GM19395 (cell line): ENCODE measurements at regions not wholly inside any gene's neighbourhood (a gene's known extent, or its start where the extent isn't known, plus 50 kb on each side); places are given as distances from the start of the nearest gene placed in this dataset.

Experiments
- ATAC-seq: cut with Tn5 transposase; IDR thresholded peaks from one replicate; pipeline ENCODE4 v1.9.1; 2021; ENCODE audit warnings: mild to moderate bottlenecking, moderate library complexity; ENCODE audit not compliant: unreplicated experiment

DNA sequence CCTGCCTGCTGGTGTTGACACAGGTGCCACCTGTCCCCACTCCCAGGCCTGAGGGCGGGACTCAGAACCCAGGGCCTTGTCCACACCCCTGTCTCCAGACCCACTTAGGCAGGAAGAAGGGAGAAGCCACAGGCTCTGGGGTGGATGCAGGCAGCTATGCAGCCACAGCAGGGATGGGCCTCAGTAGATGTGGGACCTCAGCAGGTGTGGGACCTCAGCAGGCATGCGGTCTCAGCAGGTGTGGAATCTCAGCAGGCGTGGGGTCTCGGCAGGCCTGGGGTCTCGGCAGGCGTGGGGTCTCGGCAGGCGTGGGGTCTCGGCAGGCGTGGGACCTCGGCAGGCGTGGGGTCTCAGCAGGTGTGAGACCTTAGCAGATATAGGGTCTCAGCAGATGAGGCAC lies 118.0 kb upstream of the PITRM1 start:
- ATAC-seq = no peak

DNA sequence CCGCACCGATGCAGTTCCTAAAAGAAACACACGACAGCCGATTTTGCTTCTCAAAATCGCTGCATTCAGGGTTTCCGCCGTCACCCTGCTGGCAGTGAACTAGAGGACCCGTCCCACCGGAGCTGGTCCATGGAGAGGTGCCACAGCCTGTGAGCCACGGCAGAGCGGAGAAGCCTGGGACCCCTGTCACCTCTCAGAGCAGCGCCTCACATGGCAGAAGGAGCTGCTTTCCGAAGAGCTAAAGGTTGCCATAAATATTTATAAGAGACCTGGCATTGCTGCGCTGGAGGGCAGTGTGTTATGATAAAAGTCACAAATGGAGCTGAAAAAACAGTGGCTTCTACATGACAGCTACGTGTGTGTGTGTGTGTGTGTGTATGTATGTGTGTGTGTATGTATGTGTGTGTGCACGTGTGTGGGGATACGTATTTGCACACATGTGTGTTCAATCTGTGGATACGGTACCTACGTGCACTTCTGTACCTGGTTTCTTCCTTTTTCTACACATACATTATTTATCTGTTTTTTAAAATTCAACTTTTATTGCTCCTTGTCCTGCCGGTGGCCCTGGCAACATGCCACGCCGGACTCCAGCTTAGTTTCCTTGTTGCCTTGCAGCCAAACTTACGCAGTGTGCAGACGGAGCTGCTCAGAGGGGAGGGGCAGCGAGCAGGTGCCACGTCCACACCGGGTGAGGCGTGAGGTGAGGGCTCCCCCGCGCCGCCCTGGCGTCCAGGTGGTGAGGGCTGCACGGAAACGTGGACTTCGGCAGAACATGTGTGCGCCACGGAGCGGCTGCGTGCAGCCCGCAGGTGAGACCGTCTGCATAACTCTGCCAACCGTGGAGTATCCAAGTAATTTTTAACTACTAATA lies 115.2 kb upstream of the PITRM1 start:
- no peak for ATAC-seq

DNA sequence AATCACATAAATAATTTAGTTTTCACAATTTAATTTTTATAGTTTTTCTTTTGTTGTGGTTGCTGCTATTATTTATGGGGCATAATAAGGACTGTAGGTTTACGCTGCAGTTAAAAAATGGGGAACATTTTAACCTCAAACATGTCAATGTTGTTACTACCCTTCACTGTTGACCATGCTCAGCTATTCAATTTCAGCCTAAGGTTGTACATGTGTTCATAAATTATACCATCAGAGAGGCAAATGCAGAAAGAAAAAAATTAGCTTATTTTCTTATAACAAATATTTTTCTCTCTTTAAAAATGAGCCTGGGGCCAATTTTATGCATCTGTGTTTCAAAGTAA lies 110.1 kb upstream of the PITRM1 start:
- no peak for ATAC-seq

- no peak for ATAC-seq
Observed at GRCh38 chr10:3281941-3282673, 109.5 kb upstream of the PITRM1 start.

DNA sequence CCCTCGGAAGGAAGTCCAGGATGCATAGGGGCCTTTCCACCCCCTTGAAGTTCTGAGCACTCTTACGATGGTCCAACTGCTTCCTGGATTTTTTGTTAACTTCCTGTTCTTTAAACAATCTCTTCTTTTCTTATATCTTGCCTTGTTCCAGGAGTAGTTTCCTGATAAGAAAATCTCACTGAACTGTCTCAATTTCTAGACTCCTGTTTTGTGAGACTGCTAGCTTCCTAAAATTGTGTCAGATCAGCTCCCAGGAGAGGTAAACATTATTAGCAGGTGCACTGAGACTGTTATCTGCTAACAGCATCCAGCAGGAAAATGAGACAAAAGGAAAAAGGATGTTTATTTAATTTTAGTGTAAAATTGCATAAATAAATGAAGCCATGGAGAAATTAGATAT lies 106.2 kb upstream of the PITRM1 start:
- no peak for ATAC-seq

DNA sequence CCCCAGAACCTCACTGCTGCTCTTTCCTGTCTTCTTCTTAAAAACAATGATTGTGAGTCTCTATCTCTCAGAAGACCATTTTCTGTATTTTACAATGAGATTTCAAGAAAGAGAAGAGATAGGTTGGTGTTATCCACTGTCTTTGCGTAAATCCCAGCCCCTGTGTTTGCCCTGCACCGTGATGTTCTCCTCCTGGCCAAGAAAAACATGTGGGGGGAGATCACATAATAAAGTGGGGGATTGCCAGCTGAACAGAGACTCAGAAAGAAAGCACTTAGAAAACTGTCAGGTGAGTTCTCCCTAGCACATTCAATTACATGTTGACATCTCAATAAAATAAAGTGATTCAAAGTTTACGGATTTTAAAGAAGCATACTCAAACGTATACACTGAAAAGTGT lies 105.0 kb upstream of the PITRM1 start:
- no peak for ATAC-seq

- no peak for ATAC-seq
Observed at GRCh38 chr10:3274414-3274813, 101.8 kb upstream of the PITRM1 start.

- no peak for ATAC-seq
Observed at GRCh38 chr10:3273966-3274365, 101.4 kb upstream of the PITRM1 start.

DNA sequence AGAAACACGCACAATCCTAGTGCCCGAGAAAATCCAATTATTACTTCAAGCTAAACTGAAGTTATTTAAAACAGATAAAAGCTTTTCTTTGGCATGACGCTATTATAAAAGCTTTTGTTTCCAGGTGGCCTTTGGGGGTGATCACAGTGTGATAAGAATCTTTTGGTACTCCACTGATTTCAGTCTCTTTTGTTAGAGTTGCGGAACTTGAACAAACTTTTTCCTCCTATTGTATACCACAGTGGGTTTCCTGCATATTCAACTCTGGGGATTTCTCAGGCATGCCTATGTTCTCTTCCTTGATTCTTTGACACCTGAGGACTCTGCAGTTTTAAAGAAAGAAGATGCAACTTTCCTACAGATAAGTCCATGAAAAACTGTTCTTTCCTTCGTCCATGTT lies 99.7 kb upstream of the PITRM1 start:
- no peak for ATAC-seq

DNA sequence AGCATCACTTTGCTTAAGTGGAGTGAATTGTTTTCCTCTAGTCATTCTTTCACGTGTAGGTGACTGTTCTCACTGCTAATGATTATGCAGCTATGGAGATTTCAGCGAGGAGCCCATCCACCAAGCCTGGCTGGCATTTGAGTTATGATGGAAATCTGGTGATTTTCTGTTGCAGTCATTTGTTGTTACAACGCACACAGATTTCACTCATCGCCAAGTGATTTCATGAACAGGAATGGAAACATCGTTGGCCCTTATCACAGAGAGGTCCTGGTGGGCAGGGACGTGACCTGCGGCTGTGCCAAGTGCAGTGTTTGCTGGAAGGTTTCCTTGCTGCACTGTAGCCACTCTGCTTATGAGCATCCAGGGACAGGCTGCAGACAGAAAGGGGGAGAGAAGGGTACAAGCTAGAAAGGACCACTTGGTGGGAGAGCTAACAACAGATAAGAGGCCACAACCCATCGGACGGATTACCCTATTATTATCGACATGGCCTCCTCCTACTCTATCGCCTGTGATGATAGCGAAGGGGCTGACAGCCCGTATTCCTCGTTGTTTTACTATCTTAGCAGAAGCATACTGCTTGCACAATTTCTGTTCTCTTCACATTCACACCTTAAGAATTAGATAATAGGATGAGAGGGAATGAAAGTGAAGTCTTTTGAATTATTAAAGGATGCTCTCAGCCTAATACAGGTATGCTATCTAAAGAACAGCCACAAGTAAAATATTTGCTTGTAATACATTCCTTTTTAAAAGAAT lies 99.0 kb upstream of the PITRM1 start:
- no peak for ATAC-seq

DNA sequence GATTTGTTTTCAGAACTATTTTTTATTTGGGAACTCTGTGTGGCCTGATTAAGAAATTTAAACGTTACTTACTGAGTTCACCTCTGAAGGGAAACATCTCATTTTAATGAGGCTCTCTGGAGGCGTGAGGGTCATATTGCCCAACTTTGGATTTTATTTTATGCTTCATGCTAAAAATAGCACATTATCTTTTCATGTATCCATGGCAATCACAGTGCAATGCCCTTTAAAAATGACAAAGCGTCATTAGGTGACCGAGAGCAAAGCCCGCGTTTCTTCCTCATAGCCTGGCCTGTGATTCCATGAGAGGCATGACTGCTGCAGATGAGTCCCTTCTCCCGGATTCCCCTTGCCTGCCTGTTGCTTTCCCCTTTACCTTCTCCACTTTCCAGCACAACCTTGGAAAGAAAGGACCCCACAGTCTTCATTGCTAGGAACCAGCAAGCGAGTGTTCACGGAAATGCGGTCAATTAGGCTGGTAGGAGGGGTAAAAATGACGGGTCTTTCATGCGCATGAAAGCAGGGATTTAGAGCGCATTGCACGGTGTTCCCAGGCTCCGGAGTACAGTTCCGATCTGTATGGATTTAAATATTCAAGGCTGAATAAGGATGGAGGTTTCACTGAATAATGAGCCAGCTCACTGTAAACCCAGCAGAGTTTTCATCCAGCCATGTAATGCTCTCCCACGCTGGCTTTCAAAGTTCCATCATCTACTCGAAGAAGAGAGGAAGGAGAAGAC lies 98.2 kb upstream of the PITRM1 start:
- ATAC-seq = no peak

DNA sequence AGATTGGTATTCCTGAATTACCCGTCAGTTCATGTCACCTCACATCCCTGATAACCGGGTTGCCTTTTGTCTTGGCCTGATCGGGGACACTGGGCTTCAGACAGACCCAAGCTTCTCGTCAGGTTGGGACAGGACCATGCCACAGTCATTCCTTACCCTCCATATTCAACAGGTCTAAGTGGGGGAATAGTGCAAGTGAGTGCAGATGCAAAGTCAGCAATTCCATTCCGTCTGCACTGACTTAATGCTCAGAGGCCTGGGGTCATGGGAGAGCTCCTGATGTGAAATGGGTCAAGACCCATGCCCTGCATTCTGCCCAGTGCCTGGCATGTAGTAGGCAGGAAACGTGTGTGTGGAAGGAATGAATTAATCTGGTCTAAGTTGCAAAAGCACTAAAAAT lies 95.4 kb upstream of the PITRM1 start:
- ATAC-seq = no peak

DNA sequence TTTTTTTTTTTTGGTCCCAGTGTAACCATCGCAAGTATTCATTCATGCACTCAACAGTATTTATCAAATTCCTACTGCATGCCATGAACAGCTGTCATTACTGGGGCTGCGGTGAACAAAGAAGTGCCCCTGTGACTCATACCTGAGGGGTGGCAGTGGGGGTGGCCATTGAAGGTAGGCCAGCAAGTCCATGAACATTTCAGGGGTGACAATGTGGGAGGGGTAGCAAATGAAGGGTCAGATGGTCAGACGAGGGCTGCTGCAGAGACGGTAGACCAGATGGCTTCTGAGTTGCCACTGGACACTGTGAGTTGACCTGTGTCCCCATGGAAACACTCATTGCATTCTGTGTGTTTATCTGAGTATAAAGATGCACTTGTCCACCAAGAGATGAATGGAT lies 92.5 kb upstream of the PITRM1 start:
- ATAC-seq = no peak

GRCh38 chr10:3264161-3264761 lies 91.7 kb upstream of the PITRM1 start:
- no peak for ATAC-seq

DNA sequence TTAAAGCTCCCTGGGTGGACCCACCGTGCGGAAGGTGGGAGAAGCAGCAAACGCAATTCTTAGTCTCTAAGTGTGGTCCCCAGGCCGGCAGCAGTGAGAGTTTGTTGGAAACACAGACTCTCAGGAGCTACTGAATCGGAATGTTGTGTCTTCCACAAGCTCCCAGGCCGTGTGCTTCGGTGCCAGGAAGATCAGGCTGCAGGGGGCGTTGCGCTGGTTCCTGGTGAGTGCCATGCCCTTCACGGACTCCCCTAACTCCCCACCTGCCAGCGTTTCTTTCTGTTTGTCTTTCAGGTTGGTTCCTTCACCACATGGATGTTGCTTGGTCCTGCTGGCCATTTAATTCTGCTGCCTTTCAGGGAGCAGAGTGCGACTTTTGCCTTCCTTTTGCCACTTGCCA lies 91.2 kb upstream of the PITRM1 start:
- no peak for ATAC-seq

DNA sequence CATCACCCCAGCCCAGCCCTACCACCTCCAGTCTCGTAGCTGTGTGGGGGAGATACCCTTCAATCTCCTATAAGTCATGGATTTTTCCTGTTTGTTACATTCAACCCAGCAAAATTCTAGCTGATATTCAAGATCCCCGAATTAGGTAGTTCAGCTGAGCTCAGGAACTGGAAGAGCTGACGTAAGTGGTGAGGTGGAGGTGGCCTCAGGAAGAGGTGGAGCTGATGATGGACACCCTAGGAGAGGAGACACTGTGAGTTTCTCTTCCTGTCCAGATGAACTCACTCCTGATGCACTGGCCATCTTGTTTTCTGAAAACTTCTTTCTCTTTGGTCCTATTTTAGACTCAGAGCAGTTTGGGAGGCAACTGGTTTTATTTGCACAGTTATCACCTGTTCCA lies 90.5 kb upstream of the PITRM1 start:
- no peak for ATAC-seq

DNA sequence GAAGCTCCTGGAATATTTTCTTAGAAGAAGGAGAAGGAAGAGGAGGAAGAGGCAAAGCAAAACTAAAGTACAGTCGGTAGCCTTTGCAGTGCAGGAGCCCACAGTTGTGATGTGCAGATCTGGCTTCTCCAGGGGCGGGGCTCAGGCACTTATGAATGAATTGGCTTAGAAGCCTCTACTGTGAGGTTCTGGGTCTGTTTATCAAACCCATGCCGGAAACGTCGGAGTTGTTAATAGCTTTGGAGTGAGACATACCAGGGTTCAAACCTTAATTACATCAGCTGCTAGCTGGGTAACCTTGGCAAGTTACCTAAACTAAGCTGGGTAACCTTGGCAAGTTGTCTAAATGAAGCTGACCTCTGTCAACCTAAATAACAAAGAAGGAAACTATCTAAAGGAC lies 89.3 kb upstream of the PITRM1 start:
- no peak for ATAC-seq

DNA sequence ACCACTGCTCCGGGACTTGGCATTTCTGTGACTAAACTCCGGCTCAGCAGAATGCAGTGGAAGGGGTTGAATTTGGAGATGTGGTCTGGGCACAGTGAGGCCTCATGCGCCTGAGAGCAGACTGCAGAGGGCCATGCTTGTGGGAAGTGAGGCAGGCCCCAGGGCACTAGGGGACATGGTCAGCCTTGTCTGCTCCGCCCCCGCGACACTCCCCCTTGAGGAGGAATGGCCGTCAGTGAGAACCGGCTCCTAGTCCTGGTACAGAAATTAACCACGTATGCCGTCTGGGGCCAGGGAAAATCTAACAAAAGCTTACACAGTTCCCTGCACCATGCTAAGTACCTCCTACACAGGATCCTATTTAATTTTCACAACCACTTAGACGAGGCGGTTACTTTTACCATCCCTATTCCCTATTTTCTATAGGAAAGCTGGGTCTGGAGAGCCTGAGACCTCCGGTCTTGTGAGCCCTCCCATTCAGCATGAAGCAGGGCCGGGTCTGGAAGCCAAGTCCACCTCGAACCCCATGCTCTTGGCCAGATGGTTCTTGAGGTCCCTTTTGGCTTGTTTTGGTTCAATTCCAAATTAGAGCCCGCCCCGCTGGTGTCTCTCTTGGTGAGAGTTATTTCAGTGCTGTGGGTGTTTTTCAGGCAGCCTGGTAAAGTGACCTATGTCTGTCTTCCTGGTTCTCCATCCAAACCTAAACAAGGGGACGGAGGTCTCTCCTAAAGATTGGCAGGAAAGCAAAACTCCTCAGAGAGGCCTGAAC lies 87.7 kb upstream of the PITRM1 start:
- no peak for ATAC-seq

GRCh38 chr10:3259499-3259898 lies 86.9 kb upstream of the PITRM1 start:
- no peak for ATAC-seq

- no peak for ATAC-seq
Observed at GRCh38 chr10:3258394-3258793, 85.8 kb upstream of the PITRM1 start.
